ENCODE measurements at regions not wholly inside any gene's neighbourhood (a gene's known extent, or its start where the extent isn't known, plus 50 kb on each side); places are given as distances from the start of the nearest gene placed in this dataset.
A peak's percentile ranks its signal among the peaks of the same experiment; 100 is the strongest.

DNA sequence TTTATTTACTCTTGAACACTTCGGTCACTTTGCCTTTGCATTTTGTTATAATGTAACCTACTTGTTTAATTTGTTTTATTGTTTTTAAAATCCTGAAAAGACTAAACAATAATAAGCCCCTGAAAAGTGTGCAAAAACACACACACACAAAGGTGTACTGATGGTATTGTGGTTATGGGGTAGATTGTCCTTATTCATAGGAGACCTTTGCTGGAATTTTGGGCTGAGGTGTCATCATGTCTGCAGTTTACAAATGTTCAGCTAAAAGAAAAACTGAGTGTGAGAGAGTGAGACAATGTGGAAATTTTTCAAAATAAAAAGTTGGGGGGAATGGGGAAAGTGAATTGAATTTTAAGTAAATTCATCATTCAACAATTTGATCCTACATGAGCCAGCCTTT, 174.9 kb downstream of the QDPR start:
- Histone ChIP-seq H3K36me3 (ENCODE audit: control insufficient read depth, insufficient read depth, low read length) (no peaks in the 10 kb centered on the region), H3K4me3 (replicated peaks; ENCODE audit: low read depth, low read length) (no peak overlapping the region), H3K27me3 (replicated peaks; ENCODE audit: control insufficient read depth, insufficient read depth, low read length) (no peaks in the 10 kb centered on the region)
- TF ChIP-seq, protein P1, sequence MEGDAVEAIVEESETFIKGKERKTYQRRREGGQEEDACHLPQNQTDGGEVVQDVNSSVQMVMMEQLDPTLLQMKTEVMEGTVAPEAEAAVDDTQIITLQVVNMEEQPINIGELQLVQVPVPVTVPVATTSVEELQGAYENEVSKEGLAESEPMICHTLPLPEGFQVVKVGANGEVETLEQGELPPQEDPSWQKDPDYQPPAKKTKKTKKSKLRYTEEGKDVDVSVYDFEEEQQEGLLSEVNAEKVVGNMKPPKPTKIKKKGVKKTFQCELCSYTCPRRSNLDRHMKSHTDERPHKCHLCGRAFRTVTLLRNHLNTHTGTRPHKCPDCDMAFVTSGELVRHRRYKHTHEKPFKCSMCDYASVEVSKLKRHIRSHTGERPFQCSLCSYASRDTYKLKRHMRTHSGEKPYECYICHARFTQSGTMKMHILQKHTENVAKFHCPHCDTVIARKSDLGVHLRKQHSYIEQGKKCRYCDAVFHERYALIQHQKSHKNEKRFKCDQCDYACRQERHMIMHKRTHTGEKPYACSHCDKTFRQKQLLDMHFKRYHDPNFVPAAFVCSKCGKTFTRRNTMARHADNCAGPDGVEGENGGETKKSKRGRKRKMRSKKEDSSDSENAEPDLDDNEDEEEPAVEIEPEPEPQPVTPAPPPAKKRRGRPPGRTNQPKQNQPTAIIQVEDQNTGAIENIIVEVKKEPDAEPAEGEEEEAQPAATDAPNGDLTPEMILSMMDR (IDR thresholded peaks at IDR 0.05; ENCODE audit: insufficient read depth, low read length, poor library complexity, severe bottlenecking) = no peak
- DNase-seq (ENCODE audit: extremely low read depth, insufficient read length) = no peak

- peak; percentile 47 for DNase-seq (ENCODE audit: extremely low read depth, insufficient read length)
- Histone ChIP-seq H3K4me3 (replicated peaks; ENCODE audit: low read depth, low read length) (no peak overlapping the region), H3K36me3 (ENCODE audit: control insufficient read depth, insufficient read depth, low read length) (no peaks in the 10 kb centered on the region), H3K27me3 (replicated peaks; ENCODE audit: control insufficient read depth, insufficient read depth, low read length) (no peaks in the 10 kb centered on the region)
- TF ChIP-seq, protein P1 (IDR thresholded peaks at IDR 0.05; ENCODE audit: insufficient read depth, low read length, poor library complexity, severe bottlenecking) = no peak
These were observed 175.3 kb downstream of the QDPR start for GRCh38 chr4:17336524-17336961.

GRCh38 chr4:17336069-17336468, 175.8 kb downstream of the QDPR start:
- H3K36me3 ChIP-seq (ENCODE audit: control insufficient read depth, insufficient read depth, low read length) = no peaks in the 10 kb centered on the region
- TF ChIP-seq, protein P1 (IDR thresholded peaks at IDR 0.05; ENCODE audit: insufficient read depth, low read length, poor library complexity, severe bottlenecking) = no peak
- H3K27me3 ChIP-seq (replicated peaks; ENCODE audit: control insufficient read depth, insufficient read depth, low read length) = no peaks in the 10 kb centered on the region
- no peak overlapping the region for H3K4me3 ChIP-seq (replicated peaks; ENCODE audit: low read depth, low read length)
- no peak for DNase-seq (ENCODE audit: extremely low read depth, insufficient read length)

GRCh38 chr4:17335371-17335770, 176.5 kb downstream of the QDPR start:
- DNase-seq (ENCODE audit: extremely low read depth, insufficient read length) = no peak
- no peak overlapping the region for H3K4me3 ChIP-seq (replicated peaks; ENCODE audit: low read depth, low read length)
- TF ChIP-seq, protein P1 (IDR thresholded peaks at IDR 0.05; ENCODE audit: insufficient read depth, low read length, poor library complexity, severe bottlenecking) = no peak

DNA sequence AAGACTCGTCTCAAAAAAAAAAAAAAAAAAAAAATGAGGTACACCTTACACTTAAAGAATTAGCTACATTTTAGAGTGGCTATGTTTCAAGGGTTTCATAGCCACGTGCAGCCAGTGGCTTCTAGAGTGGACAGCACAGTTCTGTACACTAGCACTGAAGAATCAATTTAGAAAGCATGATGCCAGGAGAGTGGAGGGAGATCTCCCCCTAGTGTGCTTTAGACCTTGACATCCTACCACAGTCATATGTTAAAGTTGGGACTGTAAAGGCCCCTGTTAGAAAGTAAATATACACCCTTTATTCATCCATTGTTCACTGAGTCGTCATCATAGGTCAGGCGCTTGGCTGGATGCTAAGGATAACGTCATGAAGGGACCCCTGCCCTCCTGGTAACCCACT, 179.4 kb downstream of the QDPR start:
- no peak for DNase-seq (ENCODE audit: extremely low read depth, insufficient read length)
- no peaks in the 10 kb centered on the region for H3K36me3 ChIP-seq (ENCODE audit: control insufficient read depth, insufficient read depth, low read length)
- H3K27me3 ChIP-seq (replicated peaks; ENCODE audit: control insufficient read depth, insufficient read depth, low read length) = no peaks in the 10 kb centered on the region
- TF ChIP-seq, protein P1 (IDR thresholded peaks at IDR 0.05; ENCODE audit: insufficient read depth, low read length, poor library complexity, severe bottlenecking) = no peak
- H3K4me3 ChIP-seq (replicated peaks; ENCODE audit: low read depth, low read length) = no peak overlapping the region

More at GRCh38 chr4:17335371-17335770, 176.5 kb downstream of the QDPR start:
- Histone ChIP-seq H3K27me3 (replicated peaks; ENCODE audit: control insufficient read depth, insufficient read depth, low read length) (no peaks in the 10 kb centered on the region), H3K36me3 (ENCODE audit: control insufficient read depth, insufficient read depth, low read length) (no peaks in the 10 kb centered on the region)

DNA sequence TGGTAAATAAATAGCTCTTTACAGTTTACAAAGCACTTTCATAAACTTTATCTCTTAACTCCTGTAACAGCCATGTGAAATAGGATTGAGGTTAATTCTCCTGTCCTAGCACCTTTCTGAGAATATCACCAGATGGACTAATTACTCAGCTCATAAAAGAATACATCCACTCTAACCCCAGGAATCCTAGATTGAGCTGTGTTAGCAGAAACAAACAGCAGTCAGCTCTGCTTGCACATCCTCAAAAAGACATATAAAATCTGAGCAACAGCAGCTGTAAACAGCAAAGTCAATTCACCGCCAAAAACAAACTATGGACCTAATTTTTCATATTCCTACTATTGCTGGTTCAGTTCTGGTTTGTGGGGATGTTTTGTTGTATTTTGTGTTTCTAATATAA, 182.8 kb downstream of the QDPR start:
- Histone ChIP-seq H3K4me3 (replicated peaks; ENCODE audit: low read depth, low read length) (no peak overlapping the region), H3K27me3 (replicated peaks; ENCODE audit: control insufficient read depth, insufficient read depth, low read length) (no peaks in the 10 kb centered on the region), H3K36me3 (ENCODE audit: control insufficient read depth, insufficient read depth, low read length) (no peaks in the 10 kb centered on the region)
- no peak for DNase-seq (ENCODE audit: extremely low read depth, insufficient read length)
- TF ChIP-seq, protein P1 (IDR thresholded peaks at IDR 0.05; ENCODE audit: insufficient read depth, low read length, poor library complexity, severe bottlenecking) = no peak
